Mammary epithelial cell (primary cell): ENCODE measurements at regions not wholly inside any gene's neighbourhood (a gene's known extent, or its start where the extent isn't known, plus 50 kb on each side); places are given as distances from the start of the nearest gene placed in this dataset.

ENCODE experiments used
- CTCF ChIP-seq, 2 donors: IDR thresholded peaks in 1 of 2; conservative IDR thresholded peaks in 1 of 2; 2 replicates each; pipeline ENCODE4 v1.5.1; 2011 to 2012; ENCODE audit warnings: inconsistent platforms in 2 of 2, low read length in 2 of 2, mild to moderate bottlenecking in 2 of 2, control low read depth in 1 of 2, low read depth in 1 of 2; ENCODE audit not compliant: insufficient read depth in 1 of 2; ENCODE audit errors: extremely low read depth in 1 of 2
- EZH2 ChIP-seq: IDR thresholded peaks from 2 replicates; pipeline ENCODE4 v1.6.1; 2012; ENCODE audit warnings: low read length, inconsistent platforms, borderline replicate concordance

DNA sequence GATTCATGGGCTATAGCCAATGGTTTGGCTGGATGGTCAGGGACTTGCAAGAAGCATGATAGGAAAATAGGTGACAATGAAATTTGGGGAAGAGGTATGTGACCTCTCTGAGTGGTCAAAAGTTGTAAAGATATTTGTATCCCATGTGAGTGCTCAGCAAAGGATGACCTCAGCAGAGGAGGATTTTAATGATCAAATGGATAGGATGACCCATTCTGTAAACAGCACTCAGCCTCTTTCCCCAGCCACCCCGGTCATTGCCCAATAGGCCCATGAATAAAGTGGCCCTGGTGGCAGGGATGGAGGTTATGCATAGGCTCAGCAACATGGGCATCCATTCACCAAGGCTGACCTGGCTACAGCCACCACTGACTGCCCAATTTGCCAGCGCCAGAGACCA is 138.4 kb upstream of the SPDL1 start:
- TF ChIP-seq CTCF (conservative IDR thresholded peaks at IDR 0.05 in 1 of 2, IDR thresholded peaks at IDR 0.05 in 1 of 2; ENCODE audit: extremely low read depth in 1 of 2, insufficient read depth in 1 of 2, low read depth in 1 of 2, low read length in 2 of 2): no peak
- no peak for TF ChIP-seq EZH2
